H9 (cell line): ENCODE measurements at regions not wholly inside any gene's neighbourhood (a gene's known extent, or its start where the extent isn't known, plus 50 kb on each side); places are given as distances from the start of the nearest gene placed in this dataset.

Experiments
- DNase-seq: peaks from one replicate; pipeline ENCODE4 v3.0.0-alpha.2; 2017
- H2AFZ ChIP-seq: one replicate; pipeline ENCODE4 v1.6.1; 2013; ENCODE audit warnings: mild to moderate bottlenecking, low read length, control low read depth, moderate library complexity
- H2AK5ac ChIP-seq: 2 replicates; pipeline ENCODE4 v1.6.1; 2013; ENCODE audit warnings: low read length, control low read depth, mixed read lengths; ENCODE audit not compliant: insufficient read length
- H2BK120ac ChIP-seq: one replicate; pipeline ENCODE4 v1.6.1; 2013; ENCODE audit warnings: low read depth, mild to moderate bottlenecking, low read length, control low read depth, inconsistent platforms; ENCODE audit not compliant: poor library complexity, severe bottlenecking
- H2BK12ac ChIP-seq: 2 replicates; pipeline ENCODE4 v1.6.1; 2013; ENCODE audit warnings: low read length, control low read depth, mixed read lengths, low read depth; ENCODE audit not compliant: insufficient read length
- H2BK15ac ChIP-seq: 2 replicates; pipeline ENCODE4 v1.6.1; 2013; ENCODE audit warnings: low read depth, low read length, control low read depth
- H2BK20ac ChIP-seq: one replicate; pipeline ENCODE4 v1.6.1; 2013; ENCODE audit warnings: low read depth, mild to moderate bottlenecking, low read length, control low read depth, inconsistent platforms; ENCODE audit not compliant: poor library complexity, severe bottlenecking
- H2BK5ac ChIP-seq: 2 replicates; pipeline ENCODE4 v1.6.1; 2013; ENCODE audit warnings: low read length, control low read depth, mixed read lengths; ENCODE audit not compliant: insufficient read length
- H3K14ac ChIP-seq: 2 replicates; pipeline ENCODE4 v1.6.1; 2013; ENCODE audit warnings: low read length, control low read depth; ENCODE audit not compliant: insufficient read depth
- H3K18ac ChIP-seq: 2 replicates; pipeline ENCODE4 v1.6.1; 2013; ENCODE audit warnings: low read depth, mild to moderate bottlenecking, mixed read lengths, low read length, control low read depth; ENCODE audit not compliant: insufficient read length
- H3K23ac ChIP-seq: 2 replicates; pipeline ENCODE4 v1.6.1; 2013; ENCODE audit warnings: low read length, control low read depth, mixed read lengths, low read depth; ENCODE audit not compliant: insufficient read length
- H3K23me2 ChIP-seq: 2 replicates; pipeline ENCODE4 v1.6.1; 2013; ENCODE audit warnings: low read depth, mild to moderate bottlenecking, mixed read lengths, low read length, control low read depth; ENCODE audit not compliant: insufficient read length, poor library complexity, severe bottlenecking
- H3K27ac ChIP-seq: 2 replicates; pipeline ENCODE4 v1.5.1; 2013; ENCODE audit warnings: low read length, control low read depth, mixed read lengths, low read depth; ENCODE audit not compliant: insufficient read length
- H3K27me3 ChIP-seq: 2 replicates; pipeline ENCODE4 v1.6.1; 2013; ENCODE audit warnings: low read length, control low read depth, inconsistent platforms; ENCODE audit not compliant: insufficient read depth
- H3K4ac ChIP-seq: 2 replicates; pipeline ENCODE4 v1.6.1; 2013; ENCODE audit warnings: low read depth, mild to moderate bottlenecking, control low read depth, inconsistent platforms, low read length, moderate library complexity
- H3K4me1 ChIP-seq: 2 replicates; pipeline ENCODE4 v1.6.1; 2013; ENCODE audit warnings: low read length, control low read depth, inconsistent platforms; ENCODE audit not compliant: insufficient read depth
- H3K4me2 ChIP-seq: 2 replicates; pipeline ENCODE4 v1.6.1; 2013; ENCODE audit warnings: low read length, control low read depth, mixed read lengths; ENCODE audit not compliant: insufficient read length, insufficient read depth
- H3K56ac ChIP-seq: 2 replicates; pipeline ENCODE4 v1.6.1; 2013; ENCODE audit warnings: low read depth, mild to moderate bottlenecking, mixed read lengths, low read length, control low read depth; ENCODE audit not compliant: insufficient read length
- H3K79me1 ChIP-seq: 2 replicates; pipeline ENCODE4 v1.6.1; 2013; ENCODE audit warnings: low read depth, mild to moderate bottlenecking, moderate library complexity, low read length, control low read depth, inconsistent platforms; ENCODE audit not compliant: insufficient read depth, poor library complexity, severe bottlenecking
- H3K79me2 ChIP-seq: 2 replicates; pipeline ENCODE4 v1.6.1; 2013; ENCODE audit warnings: low read length, control low read depth, inconsistent platforms; ENCODE audit not compliant: insufficient read depth
- H3K9ac ChIP-seq: 2 replicates; pipeline ENCODE4 v1.6.1; 2013; ENCODE audit warnings: low read length, control low read depth, mixed read lengths; ENCODE audit not compliant: insufficient read length; ENCODE audit errors: extremely low read depth
- H3K9me3 ChIP-seq: one replicate; pipeline ENCODE4 v1.6.1; 2013; ENCODE audit warnings: low read depth, low read length, inconsistent platforms; ENCODE audit not compliant: control insufficient read depth
- H3T11ph ChIP-seq: one replicate; pipeline ENCODE4 v1.6.1; 2013; ENCODE audit warnings: mild to moderate bottlenecking, low read length, control low read depth, inconsistent platforms
- H4K20me1 ChIP-seq: one replicate; pipeline ENCODE4 v1.6.1; 2013; ENCODE audit not compliant: control insufficient read depth, insufficient read length, insufficient read depth
- H4K5ac ChIP-seq: 2 replicates; pipeline ENCODE4 v1.6.1; 2013; ENCODE audit warnings: low read depth, mild to moderate bottlenecking, mixed read lengths, low read length, control low read depth; ENCODE audit not compliant: insufficient read length
- H4K8ac ChIP-seq: replicated peaks from 2 replicates; pipeline ENCODE4 v1.6.1; 2013; ENCODE audit warnings: low read length, control low read depth, mixed read lengths, low read depth; ENCODE audit not compliant: insufficient read length
- H4K91ac ChIP-seq: 2 replicates; pipeline ENCODE4 v1.6.1; 2013; ENCODE audit warnings: low read depth, mild to moderate bottlenecking, moderate library complexity, mixed read lengths, low read length, control low read depth; ENCODE audit not compliant: insufficient read length
- H3K27ac Mint-ChIP-seq, 3 experiments: 2 replicates in 2 of 3; 3 replicates in 1 of 3; pipeline ENCODE4 v1.8.0; 2020 to 2021; ENCODE audit warnings: mixed read lengths in 3 of 3, mild to moderate bottlenecking in 1 of 3, moderate library complexity in 1 of 3
- H3K27me3 Mint-ChIP-seq: 2 replicates; pipeline ENCODE4 v1.8.0; 2021; ENCODE audit warnings: low read depth, mild to moderate bottlenecking, moderate library complexity, mixed read lengths
- H3K36me3 Mint-ChIP-seq, 3 experiments: 2 replicates in 2 of 3; 3 replicates in 1 of 3; pipeline ENCODE4 v1.8.0; 2020 to 2021; ENCODE audit warnings: low read depth in 3 of 3, mixed read lengths in 3 of 3; ENCODE audit not compliant: insufficient read depth in 1 of 3
- H3K4me1 Mint-ChIP-seq, 2 experiments: 2 replicates each; pipeline ENCODE4 v1.8.0; 2020; ENCODE audit warnings: mixed read lengths in 2 of 2
- H3K4me3 Mint-ChIP-seq, 2 experiments: 2 replicates in 1 of 2; 3 replicates in 1 of 2; pipeline ENCODE4 v1.8.0; 2020 to 2021; ENCODE audit warnings: mild to moderate bottlenecking in 2 of 2, mixed read lengths in 2 of 2, moderate library complexity in 1 of 2
- H3K9me3 Mint-ChIP-seq, 2 experiments: 2 replicates in 1 of 2; 3 replicates in 1 of 2; pipeline ENCODE4 v1.8.0; 2020; ENCODE audit warnings: mild to moderate bottlenecking in 2 of 2, mixed read lengths in 2 of 2, moderate library complexity in 1 of 2
- CTCF ChIP-seq: fragments of 200-600 bp; sonication (generic); conservative IDR thresholded peaks from 3 replicates; pipeline ENCODE4 v1.8.0; 2021; ENCODE audit warnings: antibody characterized with exemption, mild to moderate bottlenecking
- WGBS: extraction: QIAGEN DNeasy Blood & Tissue Kit; methylation state at CpG from one replicate; pipeline ENCODE4 v1.1.7; 2013; ENCODE audit warnings: missing lambda C conversion rate, low lambda C conversion rate, mixed read lengths; ENCODE audit not compliant: insufficient read length; ENCODE audit errors: extremely low coverage; 5-methylcytosine and 5-hydroxymethylcytosine counted together

GRCh38 chr7:33792547-33793105, 112.7 kb upstream of the BMPER start:
- H3K56ac ChIP-seq: no peak overlapping the region
- H3K4ac ChIP-seq: no peak overlapping the region
- no peaks in the 10 kb centered on the region for H4K20me1 ChIP-seq
- no peak overlapping the region for H3K27ac Mint-ChIP-seq
- no peak overlapping the region for H2BK20ac ChIP-seq
- H4K91ac ChIP-seq: no peak overlapping the region
- H4K5ac ChIP-seq: no peak overlapping the region
- no peak overlapping the region for H3K18ac ChIP-seq
- H2BK5ac ChIP-seq: no peak overlapping the region
- no peak overlapping the region for H2BK15ac ChIP-seq
- H3K27me3 ChIP-seq: no peaks in the 10 kb centered on the region
- no peak overlapping the region for H3T11ph ChIP-seq
- H3K4me2 ChIP-seq: no peak overlapping the region
- H3K14ac ChIP-seq: no peak overlapping the region; the same call in 1 of the 2 replicates
- TF ChIP-seq CTCF: no peak
- H2BK120ac ChIP-seq: no peak overlapping the region
- H3K79me2 ChIP-seq: no peaks in the 10 kb centered on the region
- no peak overlapping the region for H4K8ac ChIP-seq
- H2BK12ac ChIP-seq: no peak overlapping the region
- no peak for DNase-seq
- peaks cover 14% of the 10 kb centered on the region; the same call in 1 of the 2 replicates for H3K4me1 ChIP-seq
- no peak overlapping the region for H3K9ac ChIP-seq
- peaks cover 0 to 6% of the 10 kb centered on the region in 2 experiments; a peak in 4 of 5 replicates for H3K9me3 Mint-ChIP-seq
- H2AK5ac ChIP-seq: no peak overlapping the region
- H3K4me3 Mint-ChIP-seq: no peak overlapping the region
- H3K36me3 Mint-ChIP-seq: peaks cover 3 to 6% (median 6%) of the 10 kb centered on the region in 3 experiments; a peak in 6 of 7 replicates
- no peaks in the 10 kb centered on the region for H3K79me1 ChIP-seq
- no peaks in the 10 kb centered on the region; the same call in 1 of the 2 replicates for H3K27me3 Mint-ChIP-seq
- no peaks in the 10 kb centered on the region for H3K9me3 ChIP-seq
- H2AFZ ChIP-seq: no peak overlapping the region
- no peak overlapping the region for H3K27ac ChIP-seq
- peaks cover 22 to 25% of the 10 kb centered on the region in 2 experiments for H3K4me1 Mint-ChIP-seq
- H3K23me2 ChIP-seq: no peaks in the 10 kb centered on the region
- WGBS: no CpG with 5 or more reads among the region's 4 CpGs
- no peak overlapping the region for H3K23ac ChIP-seq
